ENCODE measurements at regions not wholly inside any gene's neighbourhood (a gene's known extent, or its start where the extent isn't known, plus 50 kb on each side); places are given as distances from the start of the nearest gene placed in this dataset.
A peak's percentile ranks its signal among the peaks of the same experiment; 100 is the strongest.
"Not testable (repeated sequence)": the region's sequence is repeated elsewhere in the genome, so short reads cannot be mapped to it uniquely, and the experiment has no call there.

DNA sequence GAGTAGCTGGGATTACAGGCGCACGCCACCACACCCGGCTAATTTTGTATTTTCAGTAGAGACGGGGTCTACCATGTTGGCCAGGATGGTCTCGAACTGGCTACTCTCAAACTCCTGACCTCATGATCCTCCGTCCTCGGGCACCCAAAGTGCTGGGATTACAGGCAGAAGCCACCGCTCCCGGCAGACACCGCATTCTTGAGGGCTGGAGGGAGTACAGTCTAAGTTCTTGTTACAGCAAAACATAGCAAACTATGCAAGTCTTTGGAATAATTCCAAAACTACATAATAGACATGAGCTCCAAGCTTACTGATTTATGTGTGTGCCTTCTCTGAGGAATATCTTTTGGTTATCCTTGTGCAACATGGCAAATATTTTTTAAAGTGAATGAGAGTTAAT is 299.1 kb upstream of the ZNF658 start:
- DNase-seq (ENCODE audit: low spot score); in situ Hi-C loops (cut with HindIII; ENCODE audit: low sequenced_read_pairs): not testable (repeated sequence)

DNA sequence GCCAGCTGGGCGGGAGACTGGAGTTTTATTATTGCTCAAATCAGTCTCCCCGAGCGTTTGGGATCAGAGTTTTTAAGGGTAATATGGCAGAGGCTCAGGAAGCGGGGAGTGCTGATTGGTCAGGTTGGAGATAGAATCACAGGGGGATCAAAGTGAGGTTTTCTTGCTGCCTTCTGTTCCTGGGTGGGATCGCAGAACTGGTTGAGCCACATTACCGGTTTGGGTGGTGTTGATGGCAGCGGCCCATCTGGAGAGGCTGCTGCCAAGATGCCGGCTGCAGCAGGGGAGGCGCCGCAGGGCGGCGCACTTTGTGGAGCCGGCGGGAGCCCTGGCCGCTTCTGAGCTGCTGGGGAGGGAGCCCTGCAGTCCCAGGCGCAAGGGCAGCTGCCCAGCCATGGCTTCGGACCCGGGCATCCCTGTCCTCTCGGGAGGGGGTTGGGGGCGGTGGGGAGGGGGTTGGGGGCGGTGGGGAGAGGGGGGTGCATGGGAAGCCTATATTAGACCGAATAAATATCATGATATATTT is 268.9 kb upstream of the ZNF658 start:
- DNase-seq (ENCODE audit: low spot score); in situ Hi-C loops (cut with HindIII; ENCODE audit: low sequenced_read_pairs): not testable (repeated sequence)

DNA sequence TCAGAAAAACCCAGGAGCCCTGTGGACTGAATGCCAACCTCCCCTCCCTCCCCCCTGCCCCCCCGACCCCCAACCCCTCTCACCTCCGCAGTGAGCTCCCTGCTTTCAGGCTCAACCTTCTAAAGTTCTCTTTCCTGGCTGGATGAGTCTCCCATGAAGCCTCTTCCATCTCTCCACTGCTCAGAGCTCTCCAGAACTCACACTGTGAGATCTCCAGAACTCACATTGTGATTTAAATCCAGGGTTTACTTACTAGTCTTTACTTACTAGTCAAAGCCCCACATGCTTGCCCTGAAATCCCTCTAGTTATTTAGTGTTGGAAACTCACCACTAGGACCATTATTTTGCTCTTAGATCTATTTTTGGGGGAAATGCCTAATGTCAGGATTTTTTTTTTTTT is 252.8 kb upstream of the ZNF658 start:
- in situ Hi-C loops (cut with HindIII; ENCODE audit: low sequenced_read_pairs); DNase-seq (ENCODE audit: low spot score): not testable (repeated sequence)

DNA sequence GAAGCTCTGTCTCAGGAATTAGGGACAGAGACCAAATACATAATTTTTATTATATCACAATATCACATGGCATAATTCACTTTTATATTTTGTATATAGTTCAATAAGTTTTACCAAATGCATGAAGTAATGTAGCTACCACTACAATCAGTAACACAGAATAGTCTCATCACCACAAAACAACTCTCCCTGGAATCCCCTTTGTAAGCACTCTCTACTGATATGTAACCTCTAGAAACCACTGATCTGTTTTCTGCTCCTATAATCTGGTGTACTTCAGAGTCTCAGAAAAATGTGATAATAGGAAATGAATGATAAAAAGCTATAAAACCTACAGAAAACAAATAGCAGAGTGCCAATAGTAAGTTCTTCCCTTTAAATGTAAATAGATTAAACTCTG is 210.3 kb upstream of the ZNF658 start:
- in situ Hi-C loops (cut with HindIII; ENCODE audit: low sequenced_read_pairs); DNase-seq (ENCODE audit: low spot score): not testable (repeated sequence)

DNA sequence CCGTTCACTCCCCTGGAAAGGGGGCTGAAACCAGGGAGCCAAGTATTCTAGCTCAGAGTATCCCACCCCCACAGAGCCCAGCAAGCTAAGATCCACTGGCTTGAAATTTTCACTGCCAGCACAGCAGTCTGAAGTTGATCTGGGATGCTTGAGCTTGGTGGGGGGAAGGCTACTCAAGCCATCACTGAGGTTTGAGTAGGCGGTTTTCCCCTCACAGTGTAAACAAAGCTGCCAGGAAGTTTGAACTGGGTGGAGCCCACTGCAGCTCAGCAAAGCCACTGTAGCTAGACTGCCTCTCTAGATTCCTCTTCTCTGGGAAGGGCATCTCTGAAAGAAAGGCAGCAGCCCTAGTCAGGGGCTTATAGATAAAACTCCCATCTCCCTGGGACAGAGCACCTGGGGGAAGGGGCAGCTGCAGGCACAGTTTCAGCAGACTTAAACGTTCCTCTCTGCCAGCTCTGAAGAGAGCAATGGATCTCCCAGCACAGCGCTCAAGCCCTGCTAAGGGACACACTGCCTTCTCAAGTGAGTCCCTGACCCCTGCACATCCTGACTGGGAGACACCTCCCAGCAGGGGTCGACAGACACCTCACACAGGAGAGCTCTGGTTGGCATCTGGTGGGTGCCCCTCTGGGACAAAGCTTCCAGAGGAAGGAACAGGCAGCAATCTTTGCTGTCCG is 204.8 kb upstream of the ZNF658 start:
- DNase-seq (ENCODE audit: low spot score); in situ Hi-C loops (cut with HindIII; ENCODE audit: low sequenced_read_pairs): not testable (repeated sequence)

DNA sequence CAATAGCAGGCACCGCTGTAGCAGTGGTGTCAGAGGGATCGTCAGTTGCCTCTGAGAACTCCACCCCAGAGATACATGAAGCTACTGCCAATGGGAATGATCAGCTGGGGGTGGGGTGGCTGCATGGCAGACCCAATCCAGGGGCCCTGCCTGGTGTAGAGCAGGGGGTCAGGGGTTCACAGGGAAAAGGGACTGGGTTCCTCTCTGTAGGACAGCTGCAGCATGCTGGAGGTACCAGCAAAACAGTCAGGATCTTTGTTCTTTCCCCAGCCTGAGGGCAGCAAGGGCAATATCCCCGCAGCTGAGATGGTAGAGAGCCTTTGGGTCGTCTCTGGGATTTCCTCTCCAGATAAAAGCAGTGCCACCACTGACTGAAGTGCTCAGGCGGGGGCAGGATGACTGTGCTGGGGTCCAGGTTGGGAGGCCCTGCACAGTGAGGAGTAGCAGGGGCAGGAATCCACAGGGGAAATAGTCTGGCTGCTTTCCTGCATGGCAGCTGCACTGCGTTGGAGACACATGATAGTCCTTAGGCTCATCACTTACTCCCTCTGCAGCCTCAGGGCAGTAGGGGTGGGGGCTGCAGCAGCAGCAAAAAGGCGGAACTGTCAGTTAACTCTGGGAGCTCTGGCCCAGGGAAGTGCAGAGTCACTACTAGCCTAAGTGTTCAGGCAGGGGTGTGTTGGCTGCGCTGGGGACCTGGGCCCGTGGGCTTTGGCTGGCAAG is 203.0 kb upstream of the ZNF658 start:
- DNase-seq (ENCODE audit: low spot score); in situ Hi-C loops (cut with HindIII; ENCODE audit: low sequenced_read_pairs): not testable (repeated sequence)

DNA sequence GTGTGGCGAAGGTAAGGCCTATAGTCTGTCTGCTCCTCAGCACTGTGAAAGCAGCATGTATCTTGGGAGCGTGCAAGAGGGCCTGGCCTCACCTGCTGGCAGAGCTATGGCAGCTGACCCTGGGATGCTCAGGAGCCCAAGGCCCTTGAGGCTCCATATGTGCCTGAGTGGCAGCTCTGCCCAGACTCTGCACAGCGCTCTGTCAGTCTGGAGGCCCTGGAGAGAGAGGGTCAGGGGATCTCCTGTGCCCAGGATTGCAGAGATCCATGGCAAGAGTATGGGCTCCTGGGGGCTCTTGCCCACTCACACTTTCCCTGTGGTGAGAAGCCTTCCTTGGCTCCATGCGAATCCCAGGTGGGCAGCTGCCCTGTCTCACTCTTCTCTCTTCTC is 202.5 kb upstream of the ZNF658 start:
- in situ Hi-C loops (cut with HindIII; ENCODE audit: low sequenced_read_pairs); DNase-seq (ENCODE audit: low spot score): not testable (repeated sequence)

DNA sequence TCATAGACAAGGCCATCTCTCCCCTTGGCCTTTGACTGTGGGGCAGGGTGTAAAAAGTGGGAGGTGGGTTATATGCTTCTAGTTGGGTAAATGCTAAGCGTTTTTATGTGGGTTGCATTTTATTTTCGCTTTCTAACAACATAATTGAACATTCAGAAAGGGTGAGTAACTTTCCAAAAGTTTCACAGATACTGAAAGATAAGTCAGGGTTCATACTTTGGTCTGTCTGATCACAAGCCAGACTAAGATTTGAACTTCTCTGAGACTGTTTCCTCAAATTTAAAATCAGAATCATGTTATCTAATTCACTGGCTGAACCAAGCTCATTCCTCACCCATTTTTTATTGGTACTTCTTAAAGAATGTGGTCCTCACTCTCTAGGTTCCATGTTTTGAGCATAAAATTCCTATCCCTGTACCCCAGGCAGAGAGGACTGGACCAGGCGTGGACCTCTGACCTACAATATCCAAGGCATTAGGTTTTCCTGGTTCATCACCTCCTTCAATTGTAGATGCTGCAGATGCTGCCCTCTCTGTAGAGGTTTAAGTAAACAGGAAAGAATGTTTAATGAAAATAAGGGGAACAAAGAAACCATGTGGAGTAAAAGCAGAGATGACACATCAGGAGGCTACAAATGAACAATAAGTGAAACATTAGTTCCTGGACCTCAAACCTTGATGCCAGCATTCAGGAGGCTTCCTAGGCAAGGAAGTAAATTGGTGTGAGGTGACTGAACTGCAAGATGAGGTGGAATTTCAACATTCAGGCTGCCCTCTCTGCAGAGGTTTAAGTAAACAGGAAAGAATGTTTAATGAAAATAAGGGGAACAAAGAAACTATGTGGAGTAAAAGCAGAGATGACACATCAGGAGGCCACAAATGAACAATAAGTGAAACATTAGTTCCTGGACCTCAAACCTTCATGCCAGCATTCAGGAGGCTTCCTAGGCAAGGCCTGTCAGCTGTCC is 198.8 kb upstream of the ZNF658 start:
- in situ Hi-C loops (cut with HindIII; ENCODE audit: low sequenced_read_pairs); DNase-seq (ENCODE audit: low spot score): not testable (repeated sequence)

DNA sequence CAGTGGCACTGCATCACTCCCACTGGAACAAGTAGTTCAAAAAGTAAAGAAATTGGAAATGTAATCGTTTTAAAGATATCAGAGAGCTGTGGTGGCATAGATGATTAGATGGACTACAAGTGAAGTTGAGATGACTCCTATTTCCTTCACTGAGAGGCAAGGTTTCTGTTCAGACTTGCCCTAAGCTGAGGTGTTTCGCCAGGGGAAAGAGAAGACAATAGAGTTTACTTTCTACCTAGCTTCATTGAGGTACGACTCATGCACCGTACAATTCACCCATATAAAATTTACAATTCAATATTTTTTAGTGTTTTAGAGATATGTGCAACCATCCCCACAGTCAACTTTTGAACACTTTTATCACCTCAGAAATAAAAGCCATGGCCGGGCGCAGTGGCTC is 189.0 kb upstream of the ZNF658 start:
- in situ Hi-C loops (cut with HindIII; ENCODE audit: low sequenced_read_pairs); DNase-seq (ENCODE audit: low spot score): not testable (repeated sequence)

DNA sequence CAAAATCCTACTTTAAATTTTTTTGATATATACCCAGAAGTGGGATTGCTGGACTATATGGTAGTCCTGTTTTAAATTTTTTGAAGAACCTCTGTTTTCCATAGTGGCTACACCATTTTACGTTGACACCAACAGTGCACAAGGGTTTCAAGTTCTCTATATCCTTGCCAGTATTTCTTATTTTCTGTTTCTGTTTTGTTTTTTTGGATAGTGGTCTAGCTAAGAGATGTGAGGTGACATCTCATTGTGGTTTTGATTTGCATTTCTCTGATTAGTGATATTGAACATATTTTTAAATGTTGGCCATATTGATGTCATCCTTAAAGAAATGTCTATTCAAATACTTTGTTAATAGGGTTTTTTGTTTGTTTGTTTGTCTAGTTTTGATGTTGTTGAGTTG is 187.7 kb upstream of the ZNF658 start:
- DNase-seq (ENCODE audit: low spot score); in situ Hi-C loops (cut with HindIII; ENCODE audit: low sequenced_read_pairs): not testable (repeated sequence)

DNA sequence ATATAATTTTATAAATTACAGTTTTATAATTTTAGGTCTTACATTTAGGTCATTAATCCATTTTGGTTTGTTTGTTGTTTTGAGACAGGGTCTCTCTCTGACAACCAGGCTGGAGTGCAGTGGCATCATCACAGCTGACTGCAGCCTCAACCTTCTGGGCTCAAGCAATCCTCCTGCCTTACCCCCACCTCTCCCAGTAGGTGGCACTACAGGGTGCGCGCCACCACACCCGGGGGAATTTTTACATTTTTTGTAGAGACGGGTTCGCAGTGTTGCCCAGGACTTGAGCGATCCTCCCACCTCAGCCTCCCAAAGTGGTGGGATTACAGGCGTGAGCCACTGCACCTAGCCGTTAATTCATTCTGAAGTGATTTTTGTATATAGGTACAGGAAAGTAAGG is 187.0 kb upstream of the ZNF658 start:
- DNase-seq (ENCODE audit: low spot score); in situ Hi-C loops (cut with HindIII; ENCODE audit: low sequenced_read_pairs): not testable (repeated sequence)

DNA sequence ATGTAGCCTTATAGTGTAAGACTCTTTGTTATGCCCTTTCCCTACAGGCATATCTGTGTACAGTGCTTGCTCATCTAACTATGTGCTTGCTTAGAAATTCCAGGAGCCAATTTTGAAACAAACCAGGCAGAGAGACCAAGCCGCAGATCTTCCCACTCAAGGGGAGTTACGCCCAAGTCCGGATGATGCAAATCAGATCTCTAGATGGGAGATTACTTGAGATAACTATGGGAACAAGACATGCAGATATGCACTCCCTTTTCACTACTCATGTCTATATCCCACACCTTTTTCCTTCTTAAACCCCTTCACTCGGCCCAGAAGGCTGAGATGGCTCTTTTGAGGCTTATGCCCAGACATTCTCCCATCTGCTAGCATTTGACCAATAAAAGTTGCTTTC is 179.7 kb upstream of the ZNF658 start:
- in situ Hi-C loops (cut with HindIII; ENCODE audit: low sequenced_read_pairs); DNase-seq (ENCODE audit: low spot score): not testable (repeated sequence)

DNA sequence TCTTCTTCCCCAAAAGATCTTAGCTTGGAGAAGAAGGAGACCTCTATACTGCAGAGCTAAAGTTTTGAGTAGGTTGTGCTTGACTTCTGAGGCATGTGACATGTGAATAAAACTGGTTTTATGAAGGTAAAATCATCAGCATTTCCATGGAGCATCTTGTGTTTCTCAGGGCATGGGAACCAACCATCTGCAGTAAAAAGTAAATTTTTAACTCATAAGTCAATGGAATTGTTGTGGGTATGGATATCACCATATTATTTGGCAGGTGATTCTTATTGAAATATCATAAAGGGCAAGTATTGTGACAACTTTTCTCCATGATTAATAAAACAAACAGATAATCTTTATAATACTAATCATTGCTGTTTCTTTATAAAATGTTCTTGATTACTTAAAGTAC is 173.0 kb upstream of the ZNF658 start:
- DNase-seq (ENCODE audit: low spot score); in situ Hi-C loops (cut with HindIII; ENCODE audit: low sequenced_read_pairs): not testable (repeated sequence)

DNA sequence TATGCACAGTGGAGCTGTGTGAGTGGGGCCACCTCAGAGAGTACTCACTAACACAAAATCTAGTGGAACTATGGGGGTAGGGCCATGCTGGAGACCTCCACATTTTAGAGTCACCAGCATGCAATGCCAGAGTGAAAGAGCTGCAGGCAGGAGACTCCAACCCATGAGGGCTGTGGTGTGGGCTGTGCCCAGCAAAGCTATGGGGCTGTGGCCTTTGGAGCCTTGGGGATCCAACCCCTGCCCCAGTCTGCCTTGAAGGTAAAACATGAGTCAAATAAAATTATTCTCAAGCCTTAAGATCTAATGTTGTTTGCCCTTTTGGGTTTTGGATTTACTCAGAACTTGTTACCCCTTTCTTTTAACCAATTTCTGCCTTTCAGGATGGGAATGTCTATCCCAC is 163.8 kb upstream of the ZNF658 start:
- DNase-seq (ENCODE audit: low spot score): not testable (repeated sequence)

DNA sequence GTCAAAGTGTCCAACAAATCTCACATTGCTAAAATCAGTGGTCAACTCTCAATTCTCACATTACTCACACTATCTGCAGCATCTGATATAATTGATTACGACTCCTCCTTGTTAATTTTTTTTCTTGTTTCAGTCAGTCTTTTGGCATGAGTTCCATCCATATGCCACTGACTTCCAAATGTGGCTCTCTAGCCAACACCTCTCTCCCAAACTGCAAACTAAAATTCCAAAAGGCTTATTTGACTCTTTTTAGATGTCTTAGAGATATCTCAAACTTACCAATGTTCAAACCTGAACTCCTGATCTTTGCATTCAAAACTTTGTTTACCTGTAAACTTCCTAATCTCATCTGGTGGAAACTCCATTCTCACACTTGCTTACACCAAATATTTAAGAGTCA is 162.1 kb upstream of the ZNF658 start:
- in situ Hi-C loops (cut with HindIII; ENCODE audit: low sequenced_read_pairs): not testable (repeated sequence)
- DNase-seq (ENCODE audit: low spot score): peak; percentile 0

More for the DNA sequence above, 163.8 kb upstream of the ZNF658 start:
- in situ Hi-C loops (cut with HindIII; ENCODE audit: low sequenced_read_pairs): not testable (repeated sequence)

DNA sequence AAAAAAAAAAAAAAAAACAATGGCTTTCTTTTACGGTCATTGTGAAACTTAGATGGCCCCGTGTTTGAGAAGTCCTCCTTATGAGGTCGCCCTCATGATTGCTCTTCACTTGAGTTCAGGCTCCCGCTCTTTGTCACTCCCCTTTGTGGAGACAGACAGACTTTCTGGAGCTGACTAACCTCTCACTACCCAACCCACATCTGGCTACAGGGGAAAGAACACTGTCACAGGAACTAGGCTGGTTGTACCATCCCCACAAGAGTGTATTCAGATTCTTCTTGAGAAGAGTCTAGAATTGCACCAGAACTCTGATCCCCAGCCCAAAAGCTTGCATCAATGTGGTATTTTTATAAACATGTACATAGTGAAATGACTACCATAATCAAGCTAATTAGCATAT is 160.4 kb upstream of the ZNF658 start:
- in situ Hi-C loops (cut with HindIII; ENCODE audit: low sequenced_read_pairs); DNase-seq (ENCODE audit: low spot score): not testable (repeated sequence)

DNA sequence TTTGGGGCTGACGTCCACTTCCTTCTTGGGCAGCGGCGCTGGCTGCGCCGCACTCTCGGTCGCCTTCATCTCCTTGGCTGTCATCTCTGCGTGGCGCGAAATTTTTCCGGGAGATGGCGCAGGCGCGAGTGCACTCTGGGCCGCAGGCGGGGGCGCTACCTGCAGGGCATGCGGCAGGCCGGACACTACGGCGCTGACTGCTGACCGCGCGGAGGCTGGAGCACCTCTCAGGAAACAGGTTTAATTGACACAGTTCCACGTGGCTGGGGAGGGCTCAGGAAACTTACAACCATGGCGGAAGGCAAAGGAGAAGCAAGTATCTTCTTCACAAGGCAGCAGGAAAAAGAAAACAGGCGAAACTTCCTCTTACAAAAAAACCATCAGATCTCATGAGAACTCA is 154.7 kb upstream of the ZNF658 start:
- DNase-seq (ENCODE audit: low spot score); in situ Hi-C loops (cut with HindIII; ENCODE audit: low sequenced_read_pairs): not testable (repeated sequence)

DNA sequence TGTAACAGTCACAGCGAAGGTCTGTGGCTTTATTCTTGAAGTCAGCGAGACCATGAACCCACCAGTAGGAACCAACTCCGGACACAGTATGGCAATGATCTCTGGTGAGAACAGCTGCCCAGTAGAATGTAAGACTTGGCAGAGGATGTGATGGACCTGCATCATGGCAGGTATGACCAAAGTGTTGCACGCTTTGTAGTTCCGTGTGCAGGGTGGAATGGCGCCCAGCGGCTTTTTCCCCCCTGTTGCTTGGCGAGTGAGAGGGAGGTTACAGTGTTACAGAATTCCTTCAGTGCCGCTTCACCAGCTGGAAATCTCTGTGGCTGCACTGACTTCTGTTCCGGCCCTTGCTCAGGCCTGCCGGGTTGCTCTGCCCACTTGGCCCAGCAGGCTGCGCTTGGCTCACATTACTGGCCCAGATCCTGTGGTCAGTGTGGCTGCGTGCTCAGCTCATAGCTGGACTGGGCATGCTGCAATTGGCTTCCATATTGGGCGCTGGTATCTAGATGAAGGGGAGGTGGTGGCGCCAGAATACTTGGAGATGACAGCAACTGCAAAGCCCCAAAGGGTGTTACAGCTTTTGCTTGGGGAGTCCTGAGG is 148.1 kb upstream of the ZNF658 start:
- in situ Hi-C loops (cut with HindIII; ENCODE audit: low sequenced_read_pairs): not testable (repeated sequence)
- peak; percentile 0 for DNase-seq (ENCODE audit: low spot score)
